Body of pancreas (tissue), 4 donors: ENCODE measurements at regions not wholly inside any gene's neighbourhood (a gene's known extent, or its start where the extent isn't known, plus 50 kb on each side); places are given as distances from the start of the nearest gene placed in this dataset.
"Not testable (repeated sequence)": the region's sequence is repeated elsewhere in the genome, so short reads cannot be mapped to it uniquely, and the experiment has no call there.

Experiments
- ATAC-seq: fragments of 150-250 bp; one replicate; pipeline ENCODE4 v1.9.1; 2016
- DNase-seq, 4 donors: peaks; one replicate each; pipeline ENCODE4 v3.0.0-alpha.2; 2019
- H3K27ac ChIP-seq, 4 donors: fragments of 200-600 bp; sonication (generic); 1 replicate in 3 of 4; 2 replicates in 1 of 4; pipeline versions ENCODE4 v1.5.1 to v1.6.1; 2016 to 2019; ENCODE audit warnings: mild to moderate bottlenecking in 1 of 4, mixed read lengths in 1 of 4, moderate library complexity in 1 of 4
- H3K27me3 ChIP-seq, 2 donors: fragments of 200-600 bp; sonication (generic); one replicate each; pipeline ENCODE4 v1.6.0; 2016; ENCODE audit warnings: mild to moderate bottlenecking in 1 of 2
- H3K36me3 ChIP-seq, 2 donors: fragments of 200-600 bp; sonication (generic); replicated peaks in 1 of 2; 2 replicates each; pipeline ENCODE4 v1.5.1; 2016; ENCODE audit warnings: low read depth in 2 of 2; ENCODE audit not compliant: insufficient read depth in 1 of 2
- H3K4me1 ChIP-seq: fragments of 200-600 bp; sonication (generic); one replicate; pipeline ENCODE4 v1.6.0; 2016
- H3K4me3 ChIP-seq, 2 donors: fragments of 200-600 bp; sonication (generic); 1 replicate in 1 of 2; 2 replicates in 1 of 2; pipeline ENCODE4 v1.5.1; 2016 to 2019
- H3K9me3 ChIP-seq, 3 donors: fragments of 200-600 bp; sonication (generic); 1 replicate in 2 of 3; 2 replicates in 1 of 3; pipeline ENCODE4 v1.5.1; 2016
- CTCF ChIP-seq, 7 experiments: fragments of 450-650 bp in 4 of 7; fragments of 200-600 bp in 3 of 7; sonication (generic) in 3 of 7; IDR thresholded peaks; one replicate each; pipeline ENCODE4 v1.5.1; 2016 to 2019; ENCODE audit warnings: antibody characterized with exemption in 7 of 7
- POLR2A ChIP-seq, 3 donors: fragments of 450-650 bp; IDR thresholded peaks; one replicate each; pipeline ENCODE4 v1.6.1; 2016; ENCODE audit warnings: antibody characterized with exemption in 3 of 3, mild to moderate bottlenecking in 2 of 3
- WGBS, 2 donors: methylation state at CpG; one replicate each; pipeline ENCODE4 v1.1.5; 2017; 5-methylcytosine and 5-hydroxymethylcytosine counted together
- intact Hi-C: fragments of 100-400 bp; cut with DNase I; formaldehyde crosslinking; loops from one replicate; pipeline ENCODE4 v1.15.1; 2023

DNA sequence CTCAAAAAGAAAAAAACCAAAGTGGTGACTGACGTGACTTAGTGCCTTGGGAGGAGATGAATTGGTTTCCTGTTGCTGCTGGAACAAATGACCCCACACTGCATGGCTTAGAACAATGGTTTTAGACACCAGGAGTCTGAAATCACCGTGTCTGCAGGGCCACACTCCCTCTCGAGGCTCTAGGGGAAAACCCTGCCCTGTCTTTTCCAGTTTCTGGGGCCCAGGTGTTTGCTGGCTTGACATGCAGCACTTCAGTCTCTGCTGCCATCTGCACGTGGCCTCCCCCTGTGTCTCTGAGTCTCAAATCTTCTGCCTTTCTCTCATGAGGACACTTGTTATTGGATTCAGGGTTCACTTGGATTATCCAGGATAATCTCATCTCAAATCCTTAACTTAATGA is 323.8 kb upstream of the TNRC6C start:
- H3K4me1 ChIP-seq: no peaks in the 10 kb centered on the region
- no peak overlapping the region for H3K4me3 ChIP-seq
- TF ChIP-seq CTCF (IDR thresholded peaks at IDR 0.05) (no peak), POLR2A (IDR thresholded peaks at IDR 0.05) (no peak)
- no peak overlapping the region for H3K27ac ChIP-seq
- no peak for ATAC-seq
- no peak for DNase-seq
- H3K36me3 ChIP-seq: no peaks in the 10 kb centered on the region
- no peaks in the 10 kb centered on the region for H3K27me3 ChIP-seq
- 42 to 68% methylated on average over 4 of the region's 4 CpGs for WGBS, 2 donors
- H3K9me3 ChIP-seq: no peaks in the 10 kb centered on the region
- intact Hi-C loops: no loop called here

DNA sequence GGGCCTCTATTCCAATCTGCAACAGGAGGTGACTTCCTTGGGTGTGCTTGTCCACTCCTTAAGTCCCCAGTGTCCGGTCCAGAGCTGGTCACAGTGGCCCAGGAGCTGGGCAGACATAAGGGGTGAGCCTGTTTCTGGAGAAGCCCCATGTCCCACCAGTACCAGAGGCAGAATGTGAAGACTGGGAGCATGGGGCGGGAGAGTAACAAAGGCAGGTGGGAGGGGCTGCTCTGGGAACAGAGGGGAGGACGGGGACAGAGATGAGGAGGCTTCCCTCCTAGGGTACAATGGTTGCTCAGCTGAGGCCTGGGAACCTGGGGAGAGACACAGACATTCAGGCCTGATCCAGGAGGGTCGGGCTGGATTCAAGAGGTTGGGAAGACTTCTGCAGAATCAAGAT is 323.3 kb upstream of the TNRC6C start:
- Histone ChIP-seq H3K4me3 (no peak overlapping the region), H3K9me3 (no peaks in the 10 kb centered on the region), H3K4me1 (no peaks in the 10 kb centered on the region), H3K27ac (no peak overlapping the region), H3K36me3 (no peaks in the 10 kb centered on the region), H3K27me3 (no peaks in the 10 kb centered on the region)
- no peak for DNase-seq
- no peak for TF ChIP-seq CTCF (IDR thresholded peaks at IDR 0.05)
- TF ChIP-seq POLR2A (IDR thresholded peaks at IDR 0.05): no peak
- ATAC-seq: no peak
- intact Hi-C loops: no loop called here
- WGBS, 2 donors: 68 to 90% methylated on average over 4 of the region's 4 CpGs

DNA sequence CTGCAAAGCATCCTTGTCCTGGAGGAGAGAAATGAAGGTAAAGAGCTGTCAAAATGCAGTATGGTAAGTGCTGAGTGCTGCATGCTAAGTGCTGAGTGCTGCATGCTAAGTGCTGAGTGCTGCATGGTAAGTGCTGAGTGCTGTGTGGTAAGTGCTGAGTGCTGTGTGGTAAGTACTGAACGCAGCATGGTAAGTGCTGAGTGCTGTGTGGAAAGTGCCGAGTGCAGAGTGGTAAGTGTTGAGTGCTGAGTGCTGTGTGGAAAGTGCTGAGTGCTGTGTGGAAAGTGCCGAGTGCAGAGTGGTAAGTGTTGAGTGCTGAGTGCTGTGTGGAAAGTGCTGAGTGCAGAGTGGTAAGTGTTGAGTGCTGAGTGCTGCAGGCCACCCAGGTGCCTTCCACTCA is 322.7 kb upstream of the TNRC6C start:
- ATAC-seq, H3K27ac ChIP-seq, H3K27me3 ChIP-seq, H3K9me3 ChIP-seq, H3K4me1 ChIP-seq, DNase-seq, intact Hi-C loops, H3K36me3 ChIP-seq, H3K4me3 ChIP-seq: not testable (repeated sequence)
- WGBS, 2 donors: 61 to 67% methylated on average over 3 of the region's 3 CpGs

- intact Hi-C loops: no loop called here
- TF ChIP-seq CTCF (IDR thresholded peaks at IDR 0.05) (no peak), POLR2A (IDR thresholded peaks at IDR 0.05) (no peak)
- 50 to 64% methylated on average over 14 to 19 of the region's 19 CpGs for WGBS, 2 donors
Measured at GRCh38 chr17:77636835-77637817, 321.4 kb upstream of the TNRC6C start.

GRCh38 chr17:77637818-77638575 is 320.5 kb upstream of the TNRC6C start:
- H3K4me3 ChIP-seq: no peak overlapping the region
- H3K27me3 ChIP-seq: peaks cover 0 to 1% of the 10 kb centered on the region in 2 donors
- no peak for TF ChIP-seq POLR2A (IDR thresholded peaks at IDR 0.05)
- TF ChIP-seq CTCF (IDR thresholded peaks at IDR 0.05): no peak
- no peaks in the 10 kb centered on the region for H3K4me1 ChIP-seq
- no peak overlapping the region for H3K27ac ChIP-seq
- H3K36me3 ChIP-seq: no peaks in the 10 kb centered on the region
- 33 to 49% methylated on average over 12 to 16 of the region's 16 CpGs for WGBS, 2 donors
- no peaks in the 10 kb centered on the region for H3K9me3 ChIP-seq
- ATAC-seq (no peak), DNase-seq (no peak)
- intact Hi-C loops: no loop called here

More at GRCh38 chr17:77636835-77637817, 321.4 kb upstream of the TNRC6C start:
- H3K36me3 ChIP-seq: no peaks in the 10 kb centered on the region
- H3K27ac ChIP-seq: no peak overlapping the region
- no peaks in the 10 kb centered on the region for H3K27me3 ChIP-seq
- no peak overlapping the region for H3K4me3 ChIP-seq
- ATAC-seq: no peak
- H3K4me1 ChIP-seq: no peaks in the 10 kb centered on the region
- H3K9me3 ChIP-seq: no peaks in the 10 kb centered on the region
- DNase-seq: no peak
